ENCODE measurements at regions not wholly inside any gene's neighbourhood (a gene's known extent, or its start where the extent isn't known, plus 50 kb on each side); places are given as distances from the start of the nearest gene placed in this dataset.

DNA sequence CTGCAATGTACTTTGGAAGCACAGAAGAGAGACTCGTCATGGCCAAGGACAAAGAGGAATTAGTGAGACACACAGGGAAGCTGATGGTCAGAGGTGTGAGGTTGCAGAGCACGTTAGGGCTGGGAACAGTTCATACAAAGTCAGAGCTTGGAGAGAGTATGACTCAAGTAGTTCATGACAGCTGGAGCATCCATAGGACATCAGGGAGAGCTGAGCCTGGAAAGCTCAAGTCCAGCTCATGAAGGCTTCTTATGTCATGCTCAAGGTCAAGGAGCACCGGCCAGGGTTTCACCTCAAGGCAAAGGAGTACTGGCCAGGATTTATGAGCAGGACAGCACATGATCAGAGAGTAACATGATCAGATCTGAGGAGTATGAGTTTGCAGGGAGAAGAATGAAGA is 64.6 kb upstream of the CHST1 start:
- TF ChIP-seq, protein P1, sequence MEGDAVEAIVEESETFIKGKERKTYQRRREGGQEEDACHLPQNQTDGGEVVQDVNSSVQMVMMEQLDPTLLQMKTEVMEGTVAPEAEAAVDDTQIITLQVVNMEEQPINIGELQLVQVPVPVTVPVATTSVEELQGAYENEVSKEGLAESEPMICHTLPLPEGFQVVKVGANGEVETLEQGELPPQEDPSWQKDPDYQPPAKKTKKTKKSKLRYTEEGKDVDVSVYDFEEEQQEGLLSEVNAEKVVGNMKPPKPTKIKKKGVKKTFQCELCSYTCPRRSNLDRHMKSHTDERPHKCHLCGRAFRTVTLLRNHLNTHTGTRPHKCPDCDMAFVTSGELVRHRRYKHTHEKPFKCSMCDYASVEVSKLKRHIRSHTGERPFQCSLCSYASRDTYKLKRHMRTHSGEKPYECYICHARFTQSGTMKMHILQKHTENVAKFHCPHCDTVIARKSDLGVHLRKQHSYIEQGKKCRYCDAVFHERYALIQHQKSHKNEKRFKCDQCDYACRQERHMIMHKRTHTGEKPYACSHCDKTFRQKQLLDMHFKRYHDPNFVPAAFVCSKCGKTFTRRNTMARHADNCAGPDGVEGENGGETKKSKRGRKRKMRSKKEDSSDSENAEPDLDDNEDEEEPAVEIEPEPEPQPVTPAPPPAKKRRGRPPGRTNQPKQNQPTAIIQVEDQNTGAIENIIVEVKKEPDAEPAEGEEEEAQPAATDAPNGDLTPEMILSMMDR (IDR thresholded peaks at IDR 0.05): no peak
- TF ChIP-seq POLR2AphosphoS5 (IDR thresholded peaks at IDR 0.05): no peak
